CD4-positive, alpha-beta T cell treated with Interleukin-21 for 1 hour (primary cell): ENCODE measurements at regions not wholly inside any gene's neighbourhood (a gene's known extent, or its start where the extent isn't known, plus 50 kb on each side); places are given as distances from the start of the nearest gene placed in this dataset.

Experiments
- DNase-seq: peaks from one replicate; pipeline ENCODE4 v3.0.0-alpha.2; 2020

- DNase-seq: no peak
Measured at GRCh38 chr11:15629690-15630321, 515.1 kb downstream of the INSC start.

DNA sequence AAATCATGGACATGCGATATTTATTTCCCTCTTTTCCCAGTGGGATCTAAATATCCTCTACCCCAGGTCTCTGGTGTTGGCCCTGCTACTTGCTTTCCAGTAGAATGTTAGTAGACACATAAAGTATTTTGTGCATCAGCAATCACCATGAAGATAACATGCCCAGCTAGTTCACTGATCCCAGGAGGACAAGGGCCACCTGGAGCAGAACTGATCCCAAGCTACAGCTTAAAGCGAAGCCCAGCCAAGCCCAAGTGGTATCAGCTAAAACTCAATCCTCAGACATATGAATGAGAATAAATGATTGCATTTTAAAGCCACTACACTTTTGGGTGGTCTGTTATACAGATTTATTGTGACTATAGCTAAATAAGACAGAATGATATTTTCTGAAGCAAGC, 516.2 kb downstream of the INSC start:
- DNase-seq: no peak

DNA sequence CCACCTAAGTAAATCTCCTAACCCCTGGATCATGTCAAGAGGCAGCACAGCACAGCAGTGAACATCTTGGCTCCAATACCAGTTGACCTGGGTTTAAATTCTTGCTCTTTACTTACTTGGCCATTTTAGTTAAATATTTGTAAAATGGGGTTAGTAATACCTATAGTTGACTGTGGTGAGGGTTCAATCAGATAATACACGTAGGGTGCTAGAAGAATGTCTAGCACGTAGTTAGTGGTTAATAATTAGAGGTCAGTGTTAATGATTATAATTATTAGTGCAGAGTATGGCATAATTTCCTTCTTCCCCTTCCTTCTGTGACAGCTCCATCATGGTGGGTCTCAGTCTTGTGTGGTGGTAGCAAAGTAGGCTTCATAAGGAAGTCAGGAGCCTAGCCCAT, 520.8 kb downstream of the INSC start:
- DNase-seq: no peak

- DNase-seq: no peak
Measured at GRCh38 chr11:15636521-15637089, 521.9 kb downstream of the INSC start.

GRCh38 chr11:15638386-15638787, 523.7 kb downstream of the INSC start:
- no peak for DNase-seq

DNA sequence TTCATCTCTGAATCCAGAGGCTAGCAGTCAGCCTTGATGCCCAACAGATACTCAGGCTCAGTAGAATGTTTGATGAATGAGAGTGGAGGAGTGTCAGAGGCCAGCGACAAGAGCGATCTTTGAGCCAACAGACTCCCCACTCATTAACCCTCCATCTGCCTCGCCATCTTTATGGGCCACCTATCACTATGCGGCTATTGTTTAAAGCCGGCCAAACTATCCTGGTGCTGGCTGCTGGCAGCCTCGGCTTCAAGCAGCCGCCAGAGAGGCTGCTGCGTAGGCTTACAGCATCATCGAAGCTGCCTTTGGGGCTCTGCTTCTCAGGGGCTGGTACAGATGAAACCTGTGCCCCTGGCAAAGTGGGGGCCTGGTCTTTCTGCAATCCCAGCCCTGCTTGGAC, 525.6 kb downstream of the INSC start:
- DNase-seq: no peak

GRCh38 chr11:15641271-15642045, 526.7 kb downstream of the INSC start:
- DNase-seq: no peak

GRCh38 chr11:15645201-15645600, 530.5 kb downstream of the INSC start:
- DNase-seq: no peak

DNA sequence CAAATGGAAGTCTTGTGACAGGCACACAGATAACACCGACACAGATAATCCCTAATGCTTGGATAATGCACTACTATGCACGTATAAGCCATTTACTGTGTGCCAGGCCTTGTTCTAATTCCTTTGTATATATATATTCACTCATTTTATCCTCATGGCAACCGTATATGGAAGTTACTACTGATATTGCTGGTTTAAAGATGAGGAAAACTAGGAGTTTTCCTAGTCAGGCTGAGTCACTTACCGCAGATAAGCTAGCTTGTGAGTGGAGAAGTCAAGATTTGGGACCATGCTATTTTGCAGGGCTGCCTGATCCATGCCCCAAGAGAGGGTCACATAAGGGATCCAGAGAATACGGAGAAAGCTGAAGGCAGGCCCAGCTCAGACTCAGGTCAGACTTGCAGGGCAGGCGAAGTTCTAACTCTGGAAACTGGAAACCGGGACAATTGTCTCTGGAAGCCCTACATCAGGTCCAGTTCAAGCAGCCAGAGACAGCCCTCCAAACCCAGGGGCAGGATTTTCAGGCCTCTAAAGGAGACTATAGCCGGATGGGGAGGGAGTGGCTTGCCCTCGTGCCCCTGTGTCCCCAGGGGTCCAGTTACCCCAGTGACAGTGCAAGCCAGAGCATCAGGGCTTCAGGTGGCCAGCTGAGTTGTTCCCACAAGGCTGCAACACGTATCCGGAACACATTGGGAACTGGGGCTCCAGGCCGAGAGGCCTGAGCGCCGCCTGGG, 534.8 kb downstream of the INSC start:
- DNase-seq: no peak

GRCh38 chr11:15650105-15650938, 535.6 kb downstream of the INSC start:
- peak; percentile 67 for DNase-seq

DNA sequence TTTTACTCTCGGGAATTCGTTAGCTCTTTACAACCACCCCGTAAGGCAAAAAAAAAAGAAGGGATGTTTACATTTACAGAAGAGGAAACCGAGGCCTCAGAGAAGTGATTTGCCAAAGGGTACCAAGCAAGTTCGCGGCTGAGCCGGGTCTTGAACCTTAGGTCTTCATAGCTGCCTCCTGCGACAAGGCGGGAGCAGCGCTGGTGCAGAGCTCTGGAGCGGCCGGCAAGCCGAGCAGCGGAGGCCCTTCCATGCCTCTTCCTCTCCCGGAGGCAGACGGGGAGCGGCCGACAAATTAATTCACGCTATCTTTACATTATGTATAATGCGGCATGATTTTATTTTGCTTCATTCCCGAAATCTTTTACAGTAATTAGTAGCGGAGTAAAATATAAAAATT, 536.3 kb downstream of the INSC start:
- no peak for DNase-seq

GRCh38 chr11:15651816-15652215, 537.1 kb downstream of the INSC start:
- no peak for DNase-seq

- DNase-seq: no peak
Measured at GRCh38 chr11:15653191-15653710, 538.5 kb downstream of the INSC start.

- DNase-seq: no peak
Measured at GRCh38 chr11:15654451-15654850, 539.7 kb downstream of the INSC start.

DNA sequence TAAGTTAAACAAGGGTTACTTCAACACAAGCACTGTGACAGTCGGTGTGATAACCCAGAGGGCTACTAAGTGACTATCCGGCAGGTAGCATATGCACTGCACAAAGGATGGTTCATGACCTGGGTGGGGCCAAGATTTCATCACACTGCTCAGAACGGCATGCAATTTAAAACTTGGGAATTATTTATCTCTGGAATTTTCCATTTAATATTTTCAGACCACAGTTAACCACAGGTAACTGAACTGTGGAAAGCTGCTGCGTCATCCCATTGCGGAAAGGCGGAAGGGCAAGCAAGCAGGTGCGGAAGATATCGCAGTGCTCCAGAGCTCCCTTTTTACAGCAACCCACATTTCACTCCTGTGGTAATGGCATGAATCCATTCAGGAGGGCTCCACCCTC, 540.8 kb downstream of the INSC start:
- no peak for DNase-seq

- no peak for DNase-seq
Measured at GRCh38 chr11:15657264-15657663, 542.5 kb downstream of the INSC start.

- no peak for DNase-seq
Measured at GRCh38 chr11:15660496-15660895, 545.8 kb downstream of the INSC start.

- no peak for DNase-seq
Measured at GRCh38 chr11:15662285-15662684, 547.6 kb downstream of the INSC start.

DNA sequence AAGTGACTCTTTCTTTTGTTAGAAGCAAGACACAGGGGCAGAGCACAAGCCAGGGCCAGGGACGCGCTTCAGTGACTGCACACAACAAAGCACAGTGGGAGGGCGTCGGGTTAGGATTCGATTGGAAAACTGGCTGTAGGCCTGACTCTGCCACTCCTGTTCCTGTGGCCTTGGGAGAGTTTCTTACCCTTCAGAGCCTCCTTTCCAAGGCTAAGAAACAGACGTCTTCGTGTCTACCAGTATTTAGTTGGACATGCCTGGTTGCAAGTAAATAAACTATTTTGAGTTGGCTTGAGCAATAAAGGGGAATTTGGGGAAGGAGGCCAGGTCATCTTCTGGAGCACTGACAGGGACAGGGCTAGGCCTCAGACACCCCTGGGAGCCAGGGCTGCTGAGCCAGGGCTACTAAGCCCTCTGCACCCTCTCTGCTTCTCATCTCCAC, 549.1 kb downstream of the INSC start:
- DNase-seq: no peak

- no peak for DNase-seq
Measured at GRCh38 chr11:15665368-15665871, 550.7 kb downstream of the INSC start.

DNA sequence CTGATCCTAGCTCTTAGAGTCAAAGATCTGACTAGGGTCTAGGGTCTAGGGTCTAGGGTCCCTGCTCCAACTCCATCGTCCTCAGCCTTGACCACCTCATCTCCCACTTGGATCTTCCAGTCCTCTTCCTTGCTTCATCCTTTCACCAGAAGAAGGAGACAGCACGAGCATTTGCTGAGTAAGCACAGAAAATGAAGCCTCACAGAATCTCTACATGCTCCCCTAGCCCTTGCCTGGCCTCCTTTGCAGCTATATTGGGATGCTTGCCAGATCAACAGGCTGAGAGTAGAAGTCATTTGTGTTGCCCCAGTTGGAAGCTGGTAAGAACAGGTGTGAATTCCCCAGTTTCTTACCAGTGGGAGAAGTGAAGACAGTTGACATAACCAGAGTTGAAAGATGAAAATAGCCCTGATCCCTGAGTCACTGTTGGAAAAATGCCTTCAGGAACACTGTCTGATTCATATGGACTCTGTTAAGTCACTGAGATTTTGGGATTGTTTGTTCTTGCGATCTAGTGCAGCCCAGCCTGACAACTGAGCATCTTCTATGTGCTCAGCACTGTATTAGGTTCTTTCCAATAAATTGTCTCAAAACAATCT, 552.5 kb downstream of the INSC start:
- DNase-seq: no peak

DNA sequence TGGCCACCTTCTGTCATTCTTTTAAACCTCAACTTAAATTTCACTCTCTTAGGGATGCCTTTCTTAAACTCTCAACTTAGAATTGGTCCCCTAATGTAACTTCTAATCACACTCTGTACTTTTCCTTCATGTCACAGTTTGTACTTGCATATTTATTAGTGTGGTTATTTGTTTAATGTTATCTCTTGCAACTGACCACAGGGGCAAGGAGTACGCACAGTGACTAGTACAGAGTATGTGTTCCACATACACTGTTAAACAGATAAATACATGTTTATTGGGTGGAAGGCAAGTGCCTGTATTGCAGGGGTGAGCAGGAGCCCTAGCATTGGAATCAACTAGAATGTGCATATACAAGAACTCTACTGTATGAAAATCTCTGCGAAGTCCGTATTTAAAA, 554.0 kb downstream of the INSC start:
- no peak for DNase-seq
